PC-3 (cell line): ENCODE measurements at regions not wholly inside any gene's neighbourhood (a gene's known extent, or its start where the extent isn't known, plus 50 kb on each side); places are given as distances from the start of the nearest gene placed in this dataset.

Source experiments
- ATAC-seq: fragments of 200-7000 bp; cut with Tn5 transposase; 2 replicates; pipeline ENCODE4 v1.9.1; 2020; ENCODE audit warnings: mild to moderate bottlenecking, moderate library complexity
- BruUV-seq: library from RNA; stranded (reverse); fragments of 400-500 nt; replicated peaks from 2 replicates; lab custom pipeline; 2021; lab: Mats Ljungman, UMichigan
- CTCF ChIA-PET: fragments of 300-600 bp; sonication (Branson Sonifier 250); formaldehyde crosslinking; loops from one replicate; lab custom pipeline; 2022; ENCODE audit warnings: antibody characterized with exemption; lab: Charles Lee
- POLR2A ChIA-PET: fragments of 300-600 bp; sonication (Branson Sonifier 250); formaldehyde crosslinking; loops from one replicate; lab custom pipeline; 2022; ENCODE audit warnings: antibody characterized with exemption; ENCODE audit not compliant: unreplicated experiment; lab: Charles Lee
- DNase-seq: peaks from one replicate; pipeline ENCODE4 v3.0.0-alpha.2; 2015
- H2AFZ ChIP-seq: fragments of 300-600 bp; sonication (generic); 2 replicates; pipeline ENCODE4 v1.6.0; 2016; ENCODE audit warnings: antibody characterized with exemption, low read length
- H3F3A ChIP-seq: fragments of 300-600 bp; sonication (generic); one replicate; pipeline ENCODE4 v1.6.0; 2017; ENCODE audit warnings: antibody characterized with exemption, low read length, control low read depth, mild to moderate bottlenecking; ENCODE audit not compliant: unreplicated experiment
- H3K27ac ChIP-seq: fragments of 300-600 bp; sonication (generic); 2 replicates; pipeline ENCODE4 v1.5.1; 2016; ENCODE audit warnings: mild to moderate bottlenecking, low read length
- H3K27me3 ChIP-seq: fragments of 300-600 bp; sonication (generic); 2 replicates; pipeline ENCODE4 v1.6.1; 2016; ENCODE audit warnings: low read length, mixed read lengths
- H3K36me3 ChIP-seq: fragments of 300-600 bp; sonication (generic); 2 replicates; pipeline ENCODE4 v1.6.1; 2016; ENCODE audit warnings: low read depth, mixed run types, low read length, mixed read lengths
- H3K4me1 ChIP-seq: fragments of 300-600 bp; sonication (generic); 2 replicates; pipeline ENCODE4 v1.5.1; 2016; ENCODE audit warnings: low read length; ENCODE audit not compliant: insufficient read depth
- H3K4me2 ChIP-seq: fragments of 300-600 bp; sonication (generic); 2 replicates; pipeline ENCODE4 v1.6.0; 2016; ENCODE audit warnings: low read length
- H3K4me3 ChIP-seq: fragments of 300-600 bp; sonication (generic); 2 replicates; pipeline ENCODE4 v1.5.1; 2016; ENCODE audit warnings: mild to moderate bottlenecking, low read length, mixed read lengths
- H3K79me2 ChIP-seq: fragments of 300-600 bp; sonication (generic); 2 replicates; pipeline ENCODE4 v1.6.1; 2017; ENCODE audit warnings: low read length, mixed read lengths
- H3K9ac ChIP-seq: fragments of 300-600 bp; sonication (generic); 2 replicates; pipeline ENCODE4 v1.6.0; 2016; ENCODE audit warnings: mild to moderate bottlenecking, low read length
- H3K9me2 ChIP-seq: fragments of 300-600 bp; sonication (generic); replicated peaks from 2 replicates; pipeline ENCODE4 v1.6.1; 2016; ENCODE audit warnings: mixed run types, low read length, mixed read lengths
- H3K9me3 ChIP-seq: fragments of 300-600 bp; sonication (generic); 2 replicates; pipeline ENCODE4 v1.6.1; 2016; ENCODE audit warnings: low read length, mixed read lengths
- H4K20me1 ChIP-seq: fragments of 300-600 bp; sonication (generic); 2 replicates; pipeline ENCODE4 v1.6.1; 2016; ENCODE audit warnings: low read length, mixed read lengths
- EZH2 ChIP-seq: fragments of 300-600 bp; sonication (generic); IDR thresholded peaks from one replicate; pipeline ENCODE4 v1.6.1; 2017; ENCODE audit warnings: antibody characterized with exemption, mild to moderate bottlenecking, low read length; ENCODE audit not compliant: unreplicated experiment
- EZH2phosphoT487 ChIP-seq: fragments of 300-600 bp; sonication (generic); IDR thresholded peaks from 2 replicates; pipeline ENCODE4 v1.6.1; 2018; ENCODE audit warnings: mild to moderate bottlenecking, antibody characterized with exemption, low read length, borderline replicate concordance
- intact Hi-C: fragments of 100-400 bp; cut with micrococcal nuclease; formaldehyde crosslinking; loops from 2 replicates; pipeline ENCODE4 v1.9.0; 2023
- TF ChIP-seq, protein P1 (sequence below): fragments of 300-600 bp; sonication (generic); conservative IDR thresholded peaks from 2 replicates; pipeline ENCODE4 v1.5.1; 2017; ENCODE audit warnings: antibody characterized with exemption, low read depth, mild to moderate bottlenecking, low read length

DNA sequence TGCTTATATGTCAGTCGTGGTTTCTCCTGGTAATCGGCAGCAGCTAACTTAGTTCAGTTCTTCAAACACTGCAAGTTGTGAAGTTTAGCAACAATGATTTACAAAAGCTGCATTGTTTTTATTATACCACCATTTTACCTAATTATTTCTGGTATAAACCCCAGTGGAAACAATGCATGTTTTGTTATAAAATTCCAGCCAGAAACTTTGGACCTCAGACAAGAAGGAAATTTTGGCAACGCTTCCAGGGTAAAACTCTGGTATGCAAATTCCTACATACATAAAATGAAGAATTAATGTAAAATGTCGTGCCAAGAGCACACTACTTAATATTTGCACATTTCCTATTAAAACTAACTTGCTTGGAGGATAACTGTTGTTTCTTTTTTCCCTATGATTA lies 277.4 kb upstream of the LYZL1 start:
- Histone ChIP-seq H3K36me3 (no peaks in the 10 kb centered on the region), H4K20me1 (no peaks in the 10 kb centered on the region), H3K79me2 (no peaks in the 10 kb centered on the region), H3K9ac (no peak overlapping the region), H3K27me3 (no peaks in the 10 kb centered on the region), H3K9me3 (no peaks in the 10 kb centered on the region), H3K4me2 (peak overlapping the region; percentile 1; the same call in 1 of the 2 replicates), H3K9me2 (no peaks in the 10 kb centered on the region), H3K4me3 (no peak overlapping the region), H3K27ac (no peak overlapping the region), H3K4me1 (no peaks in the 10 kb centered on the region), H2AFZ (peak overlapping the region; percentile 25), H3F3A (no peaks in the 10 kb centered on the region)
- no peak for TF ChIP-seq EZH2
- TF ChIP-seq, protein P1, sequence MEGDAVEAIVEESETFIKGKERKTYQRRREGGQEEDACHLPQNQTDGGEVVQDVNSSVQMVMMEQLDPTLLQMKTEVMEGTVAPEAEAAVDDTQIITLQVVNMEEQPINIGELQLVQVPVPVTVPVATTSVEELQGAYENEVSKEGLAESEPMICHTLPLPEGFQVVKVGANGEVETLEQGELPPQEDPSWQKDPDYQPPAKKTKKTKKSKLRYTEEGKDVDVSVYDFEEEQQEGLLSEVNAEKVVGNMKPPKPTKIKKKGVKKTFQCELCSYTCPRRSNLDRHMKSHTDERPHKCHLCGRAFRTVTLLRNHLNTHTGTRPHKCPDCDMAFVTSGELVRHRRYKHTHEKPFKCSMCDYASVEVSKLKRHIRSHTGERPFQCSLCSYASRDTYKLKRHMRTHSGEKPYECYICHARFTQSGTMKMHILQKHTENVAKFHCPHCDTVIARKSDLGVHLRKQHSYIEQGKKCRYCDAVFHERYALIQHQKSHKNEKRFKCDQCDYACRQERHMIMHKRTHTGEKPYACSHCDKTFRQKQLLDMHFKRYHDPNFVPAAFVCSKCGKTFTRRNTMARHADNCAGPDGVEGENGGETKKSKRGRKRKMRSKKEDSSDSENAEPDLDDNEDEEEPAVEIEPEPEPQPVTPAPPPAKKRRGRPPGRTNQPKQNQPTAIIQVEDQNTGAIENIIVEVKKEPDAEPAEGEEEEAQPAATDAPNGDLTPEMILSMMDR: no peak
- TF ChIP-seq EZH2phosphoT487: no peak
- ATAC-seq (no peak), DNase-seq (peak; percentile 4)
- POLR2A ChIA-PET: no interaction called here
- BruUV-seq: no TSS peak
- CTCF ChIA-PET: no interaction called here
- intact Hi-C loops: no loop called here

DNA sequence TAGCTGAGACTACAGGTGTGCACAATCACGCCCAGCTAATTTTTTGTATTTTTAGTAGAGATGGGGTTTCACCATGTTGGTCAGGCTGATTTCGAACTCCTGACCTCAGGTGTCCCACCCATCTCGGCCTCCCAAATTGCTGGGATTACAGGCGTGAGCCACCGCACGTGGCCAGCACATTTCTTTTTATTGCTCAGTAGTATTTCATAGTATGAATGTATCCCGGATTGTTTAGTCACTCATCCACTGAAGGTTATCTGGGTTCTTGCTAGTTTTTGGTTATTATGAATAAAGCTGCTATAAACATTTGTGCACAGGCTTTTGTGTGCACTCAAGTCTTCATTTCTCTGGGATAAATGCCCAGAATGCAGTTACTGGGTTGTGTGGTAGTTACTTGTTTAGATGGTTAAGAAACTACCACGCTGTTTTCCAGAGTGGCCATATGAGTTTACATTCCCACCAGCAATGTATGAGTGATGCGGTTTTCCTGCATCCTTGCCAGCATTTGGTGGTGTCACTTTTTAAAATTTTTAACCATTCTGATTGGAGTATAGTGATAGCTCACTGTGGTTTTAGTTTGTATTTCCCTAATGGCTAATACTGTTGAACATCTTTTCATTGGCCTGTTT lies 275.8 kb upstream of the LYZL1 start:
- BruUV-seq: no TSS peak
- Histone ChIP-seq H3K4me1 (no peaks in the 10 kb centered on the region), H3K9ac (no peak overlapping the region), H3K4me2 (no peak overlapping the region), H3K4me3 (no peak overlapping the region), H3K27me3 (no peaks in the 10 kb centered on the region), H3K79me2 (no peaks in the 10 kb centered on the region), H3K9me3 (no peaks in the 10 kb centered on the region), H2AFZ (no peak overlapping the region), H4K20me1 (no peaks in the 10 kb centered on the region), H3K36me3 (no peaks in the 10 kb centered on the region), H3F3A (no peaks in the 10 kb centered on the region), H3K27ac (no peak overlapping the region), H3K9me2 (no peaks in the 10 kb centered on the region)
- intact Hi-C loops: no loop called here
- no peak for ATAC-seq
- TF ChIP-seq, protein P1: no peak
- TF ChIP-seq EZH2phosphoT487: no peak
- TF ChIP-seq EZH2: no peak
- ChIA-PET CTCF (no interaction called here), POLR2A (no interaction called here)
- no peak for DNase-seq

DNA sequence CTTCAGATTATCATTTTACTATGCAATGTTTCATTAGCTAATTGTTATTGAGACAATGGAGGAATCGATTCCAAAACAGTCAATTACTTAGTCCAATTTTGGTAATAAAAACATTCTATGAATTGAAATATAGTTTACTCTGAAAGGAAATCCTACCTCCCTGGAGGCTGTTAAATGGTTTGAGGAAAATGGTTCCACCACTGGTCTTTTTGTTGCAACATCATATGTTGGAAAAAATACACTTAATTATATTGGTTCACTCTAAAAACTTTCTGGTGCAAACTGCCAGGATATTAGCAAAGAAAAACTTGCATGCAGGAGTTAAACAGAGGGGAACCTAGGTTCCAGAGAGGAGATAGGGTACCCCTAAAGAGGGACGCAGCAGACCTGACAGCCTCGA lies 267.3 kb upstream of the LYZL1 start:
- Histone ChIP-seq H4K20me1 (no peaks in the 10 kb centered on the region), H2AFZ (no peak overlapping the region), H3K27ac (no peak overlapping the region), H3K9ac (no peak overlapping the region), H3F3A (no peaks in the 10 kb centered on the region), H3K4me3 (no peak overlapping the region), H3K4me2 (no peak overlapping the region), H3K9me2 (no peaks in the 10 kb centered on the region), H3K79me2 (no peaks in the 10 kb centered on the region), H3K4me1 (peaks cover 12% of the 10 kb centered on the region), H3K27me3 (no peaks in the 10 kb centered on the region), H3K9me3 (no peaks in the 10 kb centered on the region), H3K36me3 (no peaks in the 10 kb centered on the region)
- intact Hi-C loops: no loop called here
- ATAC-seq: no peak
- no TSS peak for BruUV-seq
- TF ChIP-seq, protein P1: no peak
- TF ChIP-seq EZH2: no peak
- TF ChIP-seq EZH2phosphoT487: no peak
- POLR2A ChIA-PET: no interaction called here
- CTCF ChIA-PET: no interaction called here
- no peak for DNase-seq
